ENCODE measurements at regions not wholly inside any gene's neighbourhood (a gene's known extent, or its start where the extent isn't known, plus 50 kb on each side); places are given as distances from the start of the nearest gene placed in this dataset.

DNA sequence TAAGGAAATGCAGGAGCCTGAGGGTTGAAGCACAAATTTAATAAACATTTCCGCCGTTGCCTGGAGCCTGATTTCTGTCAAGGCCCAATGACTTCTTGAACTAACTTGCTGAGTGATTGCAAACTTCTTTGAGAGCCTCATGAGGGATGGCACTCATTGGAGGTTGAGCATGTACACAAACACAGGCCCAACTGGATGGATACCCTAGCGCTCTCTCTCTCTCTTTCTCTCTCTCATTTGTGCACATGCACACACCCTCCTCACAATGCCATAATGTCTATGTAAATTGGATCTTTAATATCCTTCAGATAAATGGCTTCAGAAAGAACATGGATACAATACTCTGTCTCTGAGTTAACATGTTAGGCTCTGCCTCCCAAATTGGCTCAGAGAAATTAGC, 597.7 kb upstream of the CADM1 start:
- TF ChIP-seq CTCF (IDR thresholded peaks at IDR 0.05) = no peak
- Mint-ChIP-seq H3K27me3 (ENCODE audit: low read depth in 3 of 3) (peaks cover 0 to 4% (median 3%) of the 10 kb centered on the region in 3 donors), H3K4me1 (no peaks in the 10 kb centered on the region), H3K36me3 (no peaks in the 10 kb centered on the region), H3K27ac (peak overlapping the region in 1 of 7 donors; percentile 55), H3K9me3 (peaks cover 0 to 5% (median 0%) of the 10 kb centered on the region in 7 donors), H3K4me3 (no peak overlapping the region)
- Histone ChIP-seq H3K36me3 (replicated peaks in 1 of 2; ENCODE audit: control insufficient read depth in 1 of 2, insufficient read depth in 2 of 2, low read length in 2 of 2) (no peaks in the 10 kb centered on the region), H2AFZ (ENCODE audit: insufficient read depth, low read depth, low read length, poor library complexity, severe bottlenecking) (no peak overlapping the region), H3K4me1 (ENCODE audit: control insufficient read depth in 1 of 2, insufficient read depth in 2 of 2, low read length in 2 of 2) (no peaks in the 10 kb centered on the region), H3K4me2 (replicated peaks; ENCODE audit: extremely low read depth, low read length, poor library complexity, severe bottlenecking) (no peak overlapping the region), H3K27me3 (ENCODE audit: control insufficient read depth in 2 of 2, insufficient read depth in 2 of 2, low read length in 2 of 2) (no peaks in the 10 kb centered on the region), H3K79me2 (ENCODE audit: insufficient read depth, low read length) (no peaks in the 10 kb centered on the region), H3K9ac (ENCODE audit: insufficient read depth, low read length, poor library complexity, severe bottlenecking) (no peak overlapping the region), H3K9me3 (replicated peaks in 1 of 2; ENCODE audit: control insufficient read depth in 1 of 2, insufficient read depth in 1 of 2, low read length in 2 of 2) (no peaks in the 10 kb centered on the region), H3K4me3 (replicated peaks in 1 of 3; ENCODE audit: low read depth in 2 of 3, low read length in 3 of 3) (no peak overlapping the region), H3K27ac (ENCODE audit: low read depth in 1 of 2, low read length in 2 of 2) (no peak overlapping the region), H4K20me1 (ENCODE audit: insufficient read depth, low read length) (no peaks in the 10 kb centered on the region)
- WGBS (ENCODE audit: insufficient coverage) = 100% methylated on average over 2 of the region's 3 CpGs
- intact Hi-C loops (cut with micrococcal nuclease) = no loop called here
- no peak for DNase-seq

DNA sequence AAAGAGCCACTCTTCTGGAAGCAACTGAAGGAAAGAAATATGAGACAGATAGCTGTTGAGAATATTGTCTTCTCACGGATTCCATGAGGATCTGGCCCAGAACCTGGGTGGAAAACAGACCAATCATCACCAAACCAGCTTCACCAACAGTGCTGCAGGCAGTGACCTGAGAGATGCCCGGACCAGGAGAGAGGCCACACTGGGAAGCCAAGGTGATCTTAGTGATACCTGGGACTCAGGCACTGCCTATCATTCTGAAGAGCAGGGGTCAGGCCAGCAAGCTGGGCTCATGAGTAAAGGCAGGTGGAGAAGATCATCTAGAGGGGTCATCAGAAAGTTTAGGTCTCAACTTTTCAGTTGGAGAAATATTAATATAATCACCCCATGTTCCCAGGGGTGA, 595.8 kb upstream of the CADM1 start:
- Histone ChIP-seq H4K20me1 (ENCODE audit: insufficient read depth, low read length) (no peaks in the 10 kb centered on the region), H3K4me2 (replicated peaks; ENCODE audit: extremely low read depth, low read length, poor library complexity, severe bottlenecking) (no peak overlapping the region), H3K9me3 (replicated peaks in 1 of 2; ENCODE audit: control insufficient read depth in 1 of 2, insufficient read depth in 1 of 2, low read length in 2 of 2) (no peaks in the 10 kb centered on the region), H3K4me3 (replicated peaks in 1 of 3; ENCODE audit: low read depth in 2 of 3, low read length in 3 of 3) (no peak overlapping the region), H3K27ac (ENCODE audit: low read depth in 1 of 2, low read length in 2 of 2) (no peak overlapping the region), H2AFZ (ENCODE audit: insufficient read depth, low read depth, low read length, poor library complexity, severe bottlenecking) (no peak overlapping the region), H3K27me3 (ENCODE audit: control insufficient read depth in 2 of 2, insufficient read depth in 2 of 2, low read length in 2 of 2) (no peaks in the 10 kb centered on the region), H3K9ac (ENCODE audit: insufficient read depth, low read length, poor library complexity, severe bottlenecking) (no peak overlapping the region), H3K36me3 (replicated peaks in 1 of 2; ENCODE audit: control insufficient read depth in 1 of 2, insufficient read depth in 2 of 2, low read length in 2 of 2) (no peaks in the 10 kb centered on the region), H3K79me2 (ENCODE audit: insufficient read depth, low read length) (no peaks in the 10 kb centered on the region), H3K4me1 (ENCODE audit: control insufficient read depth in 1 of 2, insufficient read depth in 2 of 2, low read length in 2 of 2) (no peaks in the 10 kb centered on the region)
- H3K36me3 Mint-ChIP-seq = no peaks in the 10 kb centered on the region
- no peak overlapping the region for H3K27ac Mint-ChIP-seq
- no peak for TF ChIP-seq CTCF (IDR thresholded peaks at IDR 0.05)
- no peak for DNase-seq
- intact Hi-C loops (cut with micrococcal nuclease) = no loop called here
- H3K4me3 Mint-ChIP-seq = no peak overlapping the region
- H3K9me3 Mint-ChIP-seq = peaks cover 0 to 3% (median 0%) of the 10 kb centered on the region in 7 donors
- H3K27me3 Mint-ChIP-seq (ENCODE audit: low read depth in 3 of 3) = peaks cover 3 to 7% (median 6%) of the 10 kb centered on the region in 3 donors
- H3K4me1 Mint-ChIP-seq = no peaks in the 10 kb centered on the region
- 100% methylated on average over 1 of the region's 2 CpGs for WGBS (ENCODE audit: insufficient coverage)

All from CD14-positive monocyte (primary cell).